DOHH2 (cell line): ENCODE measurements at regions not wholly inside any gene's neighbourhood (a gene's known extent, or its start where the extent isn't known, plus 50 kb on each side); places are given as distances from the start of the nearest gene placed in this dataset.

ENCODE experiments used
- H3F3A ChIP-seq: fragments of 200-600 bp; sonication (generic), shearing (Covaris generic); 2 replicates; pipeline ENCODE4 v1.6.0; 2016; ENCODE audit warnings: antibody characterized with exemption, mild to moderate bottlenecking; ENCODE audit not compliant: control insufficient read depth, insufficient read depth
- H3K27ac ChIP-seq: fragments of 200-600 bp; sonication (generic); 2 replicates; pipeline ENCODE4 v1.5.1; 2014; ENCODE audit warnings: low read depth, mild to moderate bottlenecking, low read length, moderate library complexity
- H3K27me3 ChIP-seq: fragments of 200-600 bp; sonication (generic); 2 replicates; pipeline ENCODE4 v1.6.1; 2014; ENCODE audit warnings: mild to moderate bottlenecking, low read length, mixed read lengths; ENCODE audit not compliant: control insufficient read depth
- H3K36me3 ChIP-seq: fragments of 200-600 bp; sonication (generic); 2 replicates; pipeline ENCODE4 v1.6.1; 2014; ENCODE audit warnings: mild to moderate bottlenecking, low read length, moderate library complexity, mixed read lengths; ENCODE audit not compliant: control insufficient read depth
- H3K4me1 ChIP-seq: fragments of 200-600 bp; sonication (generic); 2 replicates; pipeline ENCODE4 v1.6.1; 2014; ENCODE audit warnings: mild to moderate bottlenecking, low read length, mixed read lengths; ENCODE audit not compliant: control insufficient read depth
- H3K4me2 ChIP-seq: fragments of 200-600 bp; sonication (generic); 2 replicates; pipeline ENCODE4 v1.6.0; 2014; ENCODE audit warnings: mild to moderate bottlenecking, low read length, moderate library complexity
- H3K4me3 ChIP-seq: fragments of 200-600 bp; sonication (generic); 2 replicates; pipeline ENCODE4 v1.5.1; 2014; ENCODE audit warnings: mild to moderate bottlenecking, low read length, mixed read lengths
- H3K79me2 ChIP-seq: fragments of 200-600 bp; sonication (generic); 2 replicates; pipeline ENCODE4 v1.6.1; 2014; ENCODE audit warnings: mild to moderate bottlenecking, low read length, mixed read lengths; ENCODE audit not compliant: control insufficient read depth
- H3K9me2 ChIP-seq: fragments of 200-600 bp; sonication (generic); replicated peaks from 2 replicates; pipeline ENCODE4 v1.6.1; 2014; ENCODE audit warnings: mild to moderate bottlenecking, low read length, mixed read lengths; ENCODE audit not compliant: control insufficient read depth
- H3K9me3 ChIP-seq: fragments of 200-600 bp; sonication (generic); 2 replicates; pipeline ENCODE4 v1.6.1; 2014; ENCODE audit warnings: antibody characterized with exemption, low read length, mixed read lengths; ENCODE audit not compliant: control insufficient read depth, insufficient read depth
- H4K20me1 ChIP-seq: fragments of 200-600 bp; sonication (generic); 2 replicates; pipeline ENCODE4 v1.6.0; 2014; ENCODE audit warnings: low read depth, mild to moderate bottlenecking, antibody characterized with exemption, low read length, moderate library complexity; ENCODE audit not compliant: control insufficient read depth, insufficient read depth
- EZH2phosphoT487 ChIP-seq: fragments of 200-600 bp; sonication (generic); IDR thresholded peaks from 2 replicates; pipeline ENCODE4 v1.6.1; 2017; ENCODE audit warnings: borderline replicate concordance, mild to moderate bottlenecking, antibody characterized with exemption, low read length, moderate library complexity, mixed read lengths
- TF ChIP-seq, protein P1 (sequence below): fragments of 200-600 bp; sonication (generic); IDR thresholded peaks from one replicate; pipeline ENCODE4 v1.5.1; 2014; ENCODE audit warnings: antibody characterized with exemption, mild to moderate bottlenecking, low read depth, low read length; ENCODE audit not compliant: poor library complexity, severe bottlenecking

DNA sequence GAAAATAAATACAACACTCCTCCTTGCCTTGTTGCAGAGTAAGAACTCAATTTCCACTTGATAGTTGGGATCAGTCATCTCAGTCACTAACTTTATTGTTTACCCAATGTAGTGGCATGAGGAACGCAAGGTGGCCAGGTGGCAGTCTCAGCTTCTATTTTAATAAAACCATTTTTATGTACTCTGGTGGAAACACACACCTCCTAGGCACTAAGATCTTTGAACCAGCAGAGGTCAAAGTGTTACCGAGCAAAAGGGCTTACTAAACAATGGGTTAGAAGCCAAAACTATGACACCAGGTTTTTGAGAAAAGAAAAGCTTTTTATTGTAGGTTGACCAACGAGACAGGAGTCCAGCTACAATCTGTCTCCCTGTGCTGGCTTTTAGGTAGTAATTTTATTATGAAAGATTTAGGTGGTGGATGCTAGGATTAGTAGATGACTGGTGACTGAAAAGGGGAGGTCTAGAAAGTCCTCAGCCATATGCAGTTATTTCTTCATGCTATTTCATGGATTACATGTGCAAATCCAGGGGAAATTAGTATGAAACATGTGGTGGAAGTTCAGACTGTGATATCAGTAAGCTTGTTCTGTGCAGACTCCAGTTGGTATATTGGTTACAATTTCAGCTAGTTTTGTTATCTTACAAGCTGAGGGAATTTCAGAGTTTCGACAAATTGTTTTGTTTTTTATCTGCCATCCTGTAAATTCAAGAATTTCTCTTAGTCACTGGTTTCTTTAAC lies 122.3 kb downstream of the PCTP start:
- TF ChIP-seq EZH2phosphoT487 = no peak
- TF ChIP-seq, protein P1, sequence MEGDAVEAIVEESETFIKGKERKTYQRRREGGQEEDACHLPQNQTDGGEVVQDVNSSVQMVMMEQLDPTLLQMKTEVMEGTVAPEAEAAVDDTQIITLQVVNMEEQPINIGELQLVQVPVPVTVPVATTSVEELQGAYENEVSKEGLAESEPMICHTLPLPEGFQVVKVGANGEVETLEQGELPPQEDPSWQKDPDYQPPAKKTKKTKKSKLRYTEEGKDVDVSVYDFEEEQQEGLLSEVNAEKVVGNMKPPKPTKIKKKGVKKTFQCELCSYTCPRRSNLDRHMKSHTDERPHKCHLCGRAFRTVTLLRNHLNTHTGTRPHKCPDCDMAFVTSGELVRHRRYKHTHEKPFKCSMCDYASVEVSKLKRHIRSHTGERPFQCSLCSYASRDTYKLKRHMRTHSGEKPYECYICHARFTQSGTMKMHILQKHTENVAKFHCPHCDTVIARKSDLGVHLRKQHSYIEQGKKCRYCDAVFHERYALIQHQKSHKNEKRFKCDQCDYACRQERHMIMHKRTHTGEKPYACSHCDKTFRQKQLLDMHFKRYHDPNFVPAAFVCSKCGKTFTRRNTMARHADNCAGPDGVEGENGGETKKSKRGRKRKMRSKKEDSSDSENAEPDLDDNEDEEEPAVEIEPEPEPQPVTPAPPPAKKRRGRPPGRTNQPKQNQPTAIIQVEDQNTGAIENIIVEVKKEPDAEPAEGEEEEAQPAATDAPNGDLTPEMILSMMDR = no peak
- H3K9me3 ChIP-seq = no peaks in the 10 kb centered on the region
- H3K4me3 ChIP-seq = no peak overlapping the region
- H3K36me3 ChIP-seq = no peaks in the 10 kb centered on the region
- H3K27ac ChIP-seq = no peak overlapping the region
- H3K79me2 ChIP-seq = no peaks in the 10 kb centered on the region
- H3K4me1 ChIP-seq = no peaks in the 10 kb centered on the region
- H3K9me2 ChIP-seq = no peaks in the 10 kb centered on the region
- H3K4me2 ChIP-seq = no peak overlapping the region
- H3K27me3 ChIP-seq = no peaks in the 10 kb centered on the region; the same call in 1 of the 2 replicates
- no peaks in the 10 kb centered on the region for H4K20me1 ChIP-seq
- no peaks in the 10 kb centered on the region for H3F3A ChIP-seq

DNA sequence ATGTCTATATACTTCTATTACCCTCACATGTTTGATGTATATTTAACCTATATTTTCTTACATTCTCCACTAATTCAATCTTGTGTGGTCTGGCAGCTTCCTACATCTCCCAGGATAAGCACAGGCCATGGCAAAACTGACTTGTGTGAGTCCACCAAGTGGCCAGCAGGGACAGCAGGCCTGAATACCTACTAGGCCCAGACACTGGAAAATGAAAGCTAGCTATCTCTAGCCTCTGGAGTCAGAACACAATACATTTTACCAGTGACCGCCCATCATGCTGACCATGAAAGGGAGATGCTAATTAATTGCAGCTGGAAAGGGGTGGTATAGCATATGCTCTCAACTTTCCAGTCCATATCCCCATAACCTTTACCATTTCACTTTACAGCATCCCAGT lies 132.3 kb downstream of the PCTP start:
- Histone ChIP-seq H3K4me1 (no peaks in the 10 kb centered on the region), H3K36me3 (no peaks in the 10 kb centered on the region), H3K27me3 (no peaks in the 10 kb centered on the region), H3K9me2 (no peaks in the 10 kb centered on the region), H3K79me2 (no peaks in the 10 kb centered on the region), H3K9me3 (no peaks in the 10 kb centered on the region), H3K4me3 (no peak overlapping the region), H3F3A (no peaks in the 10 kb centered on the region), H4K20me1 (no peaks in the 10 kb centered on the region), H3K4me2 (no peak overlapping the region), H3K27ac (no peak overlapping the region)
- TF ChIP-seq, protein P1 = no peak
- TF ChIP-seq EZH2phosphoT487 = no peak

DNA sequence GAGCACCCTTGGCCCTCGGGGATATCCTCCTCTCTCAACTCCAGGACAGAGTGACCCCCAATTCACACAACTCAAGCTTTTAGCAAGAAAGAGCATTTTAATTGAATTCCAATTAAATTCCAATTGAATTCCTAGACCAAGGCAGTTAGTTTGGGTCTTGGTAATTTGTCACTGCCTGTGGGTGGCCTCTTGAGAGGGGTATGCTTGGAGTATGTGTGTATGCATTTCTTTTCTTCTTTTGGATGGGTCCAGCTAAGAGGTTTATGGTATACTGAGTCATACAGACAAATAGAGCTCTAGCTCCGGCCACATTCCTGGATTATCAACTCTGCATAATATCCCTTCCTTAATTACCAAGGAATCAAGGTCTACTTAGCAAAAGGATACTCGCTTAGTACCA lies 136.7 kb downstream of the PCTP start:
- no peak for TF ChIP-seq EZH2phosphoT487
- TF ChIP-seq, protein P1 = no peak
- no peaks in the 10 kb centered on the region for H3K9me3 ChIP-seq
- no peaks in the 10 kb centered on the region for H3K9me2 ChIP-seq
- no peaks in the 10 kb centered on the region for H4K20me1 ChIP-seq
- H3K36me3 ChIP-seq = no peaks in the 10 kb centered on the region
- no peaks in the 10 kb centered on the region for H3K79me2 ChIP-seq
- H3K4me3 ChIP-seq = no peak overlapping the region
- H3K27me3 ChIP-seq = 0 out of 2 replicates have a peak, but pooled peaks cover 1% of the 10 kb centered on the region
- no peaks in the 10 kb centered on the region for H3K4me1 ChIP-seq
- H3K27ac ChIP-seq = no peak overlapping the region
- H3K4me2 ChIP-seq = no peak overlapping the region
- no peaks in the 10 kb centered on the region for H3F3A ChIP-seq
